IPS-18c (cell line): ENCODE measurements at regions not wholly inside any gene's neighbourhood (a gene's known extent, or its start where the extent isn't known, plus 50 kb on each side); places are given as distances from the start of the nearest gene placed in this dataset.

Experiments used
- H3K4me3 ChIP-seq: 2 replicates; pipeline ENCODE4 v1.7.0; 2013; ENCODE audit warnings: low read depth, mild to moderate bottlenecking, low read length, moderate library complexity; ENCODE audit not compliant: insufficient read depth
- H3K9me3 ChIP-seq: one replicate; pipeline ENCODE4 v1.6.1; 2013; ENCODE audit warnings: mild to moderate bottlenecking, low read length, moderate library complexity; ENCODE audit not compliant: control insufficient read depth, insufficient read depth

DNA sequence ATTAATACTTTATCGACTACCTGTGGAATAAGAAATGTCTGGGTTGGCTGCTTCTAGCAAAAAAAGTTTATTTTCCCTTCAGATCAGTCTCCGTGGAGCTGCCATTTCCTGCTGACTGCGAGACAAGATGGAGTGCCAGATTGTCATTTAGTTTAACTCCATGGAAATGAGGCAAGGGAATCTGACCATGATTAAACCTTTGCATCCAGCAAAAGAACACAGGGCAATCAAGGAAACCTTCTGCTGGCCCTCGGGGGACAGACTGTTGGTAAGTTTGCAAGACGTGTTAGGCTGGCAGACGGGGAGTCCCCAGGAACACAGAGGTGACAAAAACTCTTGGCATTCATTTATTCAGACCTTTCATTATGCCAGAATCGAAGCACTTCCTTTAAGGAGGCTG, 52.2 kb upstream of the SPACA1 start:
- H3K9me3 ChIP-seq = no peaks in the 10 kb centered on the region
- H3K4me3 ChIP-seq = no peak overlapping the region

DNA sequence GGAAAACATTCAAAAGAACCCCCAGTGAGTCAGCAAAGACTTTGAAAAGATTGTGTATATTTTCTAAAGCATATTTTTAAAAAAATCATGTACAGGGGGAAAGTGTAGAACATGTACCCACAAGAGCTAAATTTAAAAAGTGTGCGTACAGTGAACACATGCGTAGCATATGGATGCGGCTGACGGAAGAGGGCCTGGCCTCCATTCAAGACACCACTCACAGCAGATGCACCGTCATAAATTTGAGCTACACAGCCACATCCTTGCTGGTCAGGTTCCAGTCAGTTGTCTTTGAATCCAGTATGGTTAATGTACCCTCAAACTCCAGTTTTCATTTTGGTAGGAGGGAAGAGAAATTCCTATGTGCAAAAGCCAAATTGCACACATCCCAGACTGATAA, 54.3 kb upstream of the SPACA1 start:
- Histone ChIP-seq H3K4me3 (no peak overlapping the region), H3K9me3 (no peaks in the 10 kb centered on the region)

GRCh38 chr6:87990871-87991270, 56.8 kb upstream of the SPACA1 start:
- Histone ChIP-seq H3K4me3 (no peak overlapping the region), H3K9me3 (no peaks in the 10 kb centered on the region)

DNA sequence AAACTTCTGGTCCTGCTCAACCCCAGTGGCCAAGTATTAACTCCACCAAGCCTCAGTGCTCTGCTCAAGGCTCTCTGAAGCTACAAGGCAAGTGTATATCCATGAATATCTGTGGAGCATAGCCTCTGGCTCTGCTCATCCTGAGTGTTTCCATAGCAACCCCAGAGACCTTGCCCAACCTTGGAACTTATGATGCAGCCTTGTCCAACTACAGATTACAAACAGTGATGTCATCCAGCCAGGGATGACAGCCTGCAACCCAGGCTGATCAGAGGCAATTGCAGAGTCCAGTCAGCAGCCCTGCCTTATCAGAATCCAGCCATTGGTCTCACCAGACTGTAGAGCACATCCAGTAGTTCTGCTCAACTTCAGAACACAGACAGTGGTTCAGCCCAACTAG, 65.5 kb upstream of the SPACA1 start:
- Histone ChIP-seq H3K9me3 (no peaks in the 10 kb centered on the region), H3K4me3 (no peak overlapping the region)

DNA sequence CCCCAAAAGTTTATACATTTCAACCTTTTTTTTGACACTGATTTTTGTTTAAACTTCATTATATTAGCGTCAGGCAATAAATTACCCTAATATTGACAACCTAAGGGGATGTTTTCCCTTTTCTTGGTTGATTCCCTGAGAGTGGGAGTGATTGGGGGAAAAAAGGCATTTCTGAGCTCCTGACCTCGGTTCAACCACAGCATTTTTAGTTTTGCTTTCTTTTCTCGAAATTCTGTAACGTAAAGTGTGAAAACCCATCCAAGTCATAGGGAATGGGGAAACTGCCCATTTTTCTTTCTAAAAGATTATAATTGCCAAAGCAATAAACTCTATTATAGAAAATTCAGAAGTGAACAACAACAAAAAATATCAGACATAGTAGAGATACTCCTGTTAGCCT, 67.9 kb upstream of the SPACA1 start:
- Histone ChIP-seq H3K9me3 (no peaks in the 10 kb centered on the region), H3K4me3 (no peak overlapping the region)

GRCh38 chr6:87976616-87977015, 71.0 kb upstream of the SPACA1 start:
- H3K4me3 ChIP-seq = no peak overlapping the region
- peaks cover 2% of the 10 kb centered on the region for H3K9me3 ChIP-seq

- Histone ChIP-seq H3K9me3 (peaks cover 2% of the 10 kb centered on the region), H3K4me3 (no peak overlapping the region)
Observed at GRCh38 chr6:87975561-87975960, 72.1 kb upstream of the SPACA1 start.

GRCh38 chr6:87972279-87972678, 75.4 kb upstream of the SPACA1 start:
- no peak overlapping the region for H3K4me3 ChIP-seq
- H3K9me3 ChIP-seq = peaks cover 2% of the 10 kb centered on the region

GRCh38 chr6:87971605-87972262, 75.9 kb upstream of the SPACA1 start:
- Histone ChIP-seq H3K9me3 (peaks cover 2% of the 10 kb centered on the region), H3K4me3 (no peak overlapping the region)

GRCh38 chr6:87968435-87969278, 79.0 kb upstream of the SPACA1 start:
- H3K4me3 ChIP-seq = peak overlapping the region; percentile 56

DNA sequence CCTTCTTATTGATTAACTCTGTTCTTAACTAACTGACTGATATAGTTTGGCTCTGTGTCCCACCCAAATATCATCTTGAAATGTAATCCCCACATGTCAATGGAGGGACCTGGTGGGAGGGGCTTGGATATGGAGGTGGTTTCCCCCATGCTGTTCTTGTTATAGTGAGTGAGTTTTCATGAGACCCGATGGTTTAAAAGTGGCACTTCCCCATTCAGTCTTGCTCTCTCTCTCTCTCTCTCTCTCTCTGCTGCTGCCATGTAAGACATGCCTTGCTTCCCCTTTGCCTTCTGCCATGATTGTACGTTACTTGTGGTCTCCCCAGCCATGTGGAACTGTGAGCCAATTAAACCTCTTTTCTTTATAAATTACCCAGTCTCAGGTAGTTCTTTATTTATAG, 81.8 kb upstream of the SPACA1 start:
- Histone ChIP-seq H3K9me3 (no peaks in the 10 kb centered on the region), H3K4me3 (no peak overlapping the region)

More at GRCh38 chr6:87968435-87969278, 79.0 kb upstream of the SPACA1 start:
- no peaks in the 10 kb centered on the region for H3K9me3 ChIP-seq

DNA sequence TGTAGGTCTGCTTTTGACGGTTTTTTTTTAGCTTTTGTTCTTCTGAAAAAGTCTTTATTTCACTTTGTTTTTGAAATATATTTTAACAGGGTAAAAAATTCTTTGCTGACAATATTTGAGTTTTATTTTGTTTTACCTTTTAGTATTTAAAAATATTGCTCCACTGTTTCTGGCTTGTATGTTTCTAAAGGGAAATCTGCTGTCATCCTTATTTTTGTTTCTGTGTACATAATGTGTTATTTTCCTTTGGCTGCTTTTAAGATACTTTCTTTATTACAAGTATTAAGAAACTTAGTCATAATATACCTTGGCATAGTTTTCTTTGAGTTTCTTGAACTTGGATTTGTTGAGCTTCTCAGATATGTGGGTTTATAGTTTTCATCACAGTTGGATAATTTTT, 88.6 kb upstream of the SPACA1 start:
- no peaks in the 10 kb centered on the region for H3K9me3 ChIP-seq
- H3K4me3 ChIP-seq = no peak overlapping the region

DNA sequence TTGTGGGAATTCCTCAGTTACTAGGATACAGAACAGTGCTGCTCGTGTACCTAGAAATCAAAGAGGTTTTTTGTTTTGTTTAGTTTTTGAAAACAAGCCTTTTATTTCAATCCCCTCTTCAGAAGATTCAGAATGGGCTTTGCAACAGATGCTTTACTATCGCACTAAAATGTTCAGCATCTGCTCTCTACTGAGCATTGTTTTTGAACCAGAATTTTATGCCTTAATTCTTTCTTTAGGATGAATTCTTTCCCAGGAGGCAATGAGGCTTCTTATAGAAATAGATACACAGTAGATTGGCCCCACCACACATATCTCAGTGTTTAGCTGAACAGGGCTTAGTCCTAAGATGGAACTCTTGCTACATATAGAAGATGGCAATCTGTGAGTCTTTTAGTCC, 95.9 kb upstream of the SPACA1 start:
- Histone ChIP-seq H3K4me3 (no peak overlapping the region), H3K9me3 (peaks cover 4% of the 10 kb centered on the region)

DNA sequence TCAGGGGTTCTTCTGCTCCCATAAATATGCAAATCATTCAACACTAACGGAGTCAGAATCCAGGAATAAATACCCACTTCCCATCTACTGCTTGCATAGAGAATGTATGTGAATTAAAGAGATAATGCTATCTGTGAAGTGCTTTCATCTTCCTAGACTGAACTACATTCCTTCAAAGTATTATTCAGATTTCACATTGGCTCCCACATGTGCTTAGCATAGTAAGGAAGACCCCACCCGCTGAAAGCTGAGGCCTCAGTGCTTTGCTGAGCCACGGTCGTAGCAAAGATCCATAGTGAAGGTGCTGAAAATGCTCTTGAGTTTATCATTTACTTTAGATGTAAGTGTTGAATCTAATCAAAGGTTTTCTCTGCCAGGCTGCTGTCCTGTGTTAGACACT, 97.0 kb upstream of the SPACA1 start:
- Histone ChIP-seq H3K9me3 (peaks cover 4% of the 10 kb centered on the region), H3K4me3 (no peak overlapping the region)

DNA sequence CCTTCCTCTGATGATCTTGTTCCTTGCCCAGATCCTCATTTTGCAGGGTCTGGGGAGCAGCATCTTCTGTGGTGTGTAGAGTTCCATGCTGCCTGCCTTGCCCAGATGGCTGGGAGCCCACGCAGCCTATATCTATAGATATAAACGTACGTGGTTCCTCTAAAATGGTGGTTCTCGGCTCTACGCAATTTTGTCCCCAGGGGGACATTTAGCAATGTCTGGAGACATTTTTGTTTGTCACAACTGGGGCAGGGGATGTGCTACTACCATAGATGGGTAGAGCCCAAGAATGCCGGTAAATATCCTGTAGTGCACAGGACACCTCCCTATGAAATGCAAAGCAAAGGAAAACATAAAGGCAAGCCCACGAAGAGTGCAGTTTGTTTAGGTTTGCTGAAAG, 98.4 kb upstream of the SPACA1 start:
- Histone ChIP-seq H3K4me3 (no peak overlapping the region), H3K9me3 (peaks cover 4% of the 10 kb centered on the region)

- no peaks in the 10 kb centered on the region for H3K9me3 ChIP-seq
- H3K4me3 ChIP-seq = no peak overlapping the region
Observed at GRCh38 chr6:87946669-87947068, 101.0 kb upstream of the SPACA1 start.

GRCh38 chr6:87945966-87946365, 101.7 kb upstream of the SPACA1 start:
- Histone ChIP-seq H3K9me3 (no peaks in the 10 kb centered on the region), H3K4me3 (no peak overlapping the region)

- Histone ChIP-seq H3K4me3 (no peak overlapping the region), H3K9me3 (no peaks in the 10 kb centered on the region)
Observed at GRCh38 chr6:87945181-87945580, 102.5 kb upstream of the SPACA1 start.
